GM06990 (cell line): ENCODE measurements at regions not wholly inside any gene's neighbourhood (a gene's known extent, or its start where the extent isn't known, plus 50 kb on each side); places are given as distances from the start of the nearest gene placed in this dataset.

Experiments
- DNase-seq: peaks from one replicate; pipeline ENCODE4 v3.0.0-alpha.2; 2011; ENCODE audit not compliant: insufficient read length; ENCODE audit errors: extremely low read depth
- H3K27me3 ChIP-seq: replicated peaks from 2 replicates; pipeline ENCODE4 v1.6.0; 2011; ENCODE audit warnings: low read length; ENCODE audit not compliant: control insufficient read depth, insufficient read depth
- H3K36me3 ChIP-seq: 2 replicates; pipeline ENCODE4 v1.5.1; 2011; ENCODE audit warnings: low read length; ENCODE audit not compliant: control insufficient read depth, insufficient read depth
- H3K4me3 ChIP-seq: replicated peaks from 2 replicates; pipeline ENCODE4 v1.5.1; 2011; ENCODE audit warnings: low read depth, mild to moderate bottlenecking, control low read depth, low read length
- CTCF ChIP-seq: IDR thresholded peaks from 2 replicates; pipeline ENCODE4 v1.5.1; 2011; ENCODE audit warnings: low read length, control low read depth, mild to moderate bottlenecking, inconsistent platforms; ENCODE audit not compliant: insufficient read depth, poor library complexity, severe bottlenecking

- H3K4me3 ChIP-seq = no peak overlapping the region
- H3K36me3 ChIP-seq = no peaks in the 10 kb centered on the region
- DNase-seq = no peak
- TF ChIP-seq CTCF = no peak
- H3K27me3 ChIP-seq = no peaks in the 10 kb centered on the region
These were observed 1799.7 kb downstream of the SLITRK5 start for GRCh38 chr13:89470901-89471300.

DNA sequence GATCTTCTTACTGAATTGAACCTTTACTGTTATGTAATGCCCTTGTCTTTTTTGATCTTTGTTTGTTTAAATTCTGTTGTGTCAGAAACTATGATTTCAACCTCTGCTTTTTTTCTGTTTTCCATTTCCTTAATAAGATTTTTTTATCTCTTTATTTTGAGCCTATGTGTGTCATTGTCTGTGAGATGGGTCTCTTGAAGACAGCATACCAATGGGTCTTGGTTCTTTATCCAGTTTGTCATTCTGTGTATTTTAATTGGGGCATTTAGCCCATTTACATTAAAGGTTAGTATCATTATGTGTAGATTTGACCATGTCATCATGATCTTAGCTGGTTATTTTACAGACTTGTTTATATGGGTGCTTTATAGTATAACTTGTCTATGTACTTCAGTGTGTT is 1803.3 kb downstream of the SLITRK5 start:
- no peak for TF ChIP-seq CTCF
- Histone ChIP-seq H3K36me3 (no peaks in the 10 kb centered on the region), H3K27me3 (no peaks in the 10 kb centered on the region), H3K4me3 (no peak overlapping the region)
- DNase-seq = no peak

- TF ChIP-seq CTCF = no peak
- Histone ChIP-seq H3K36me3 (no peaks in the 10 kb centered on the region), H3K27me3 (no peaks in the 10 kb centered on the region), H3K4me3 (no peak overlapping the region)
- DNase-seq = no peak
These were observed 1814.9 kb downstream of the SLITRK5 start for GRCh38 chr13:89486065-89486464.

DNA sequence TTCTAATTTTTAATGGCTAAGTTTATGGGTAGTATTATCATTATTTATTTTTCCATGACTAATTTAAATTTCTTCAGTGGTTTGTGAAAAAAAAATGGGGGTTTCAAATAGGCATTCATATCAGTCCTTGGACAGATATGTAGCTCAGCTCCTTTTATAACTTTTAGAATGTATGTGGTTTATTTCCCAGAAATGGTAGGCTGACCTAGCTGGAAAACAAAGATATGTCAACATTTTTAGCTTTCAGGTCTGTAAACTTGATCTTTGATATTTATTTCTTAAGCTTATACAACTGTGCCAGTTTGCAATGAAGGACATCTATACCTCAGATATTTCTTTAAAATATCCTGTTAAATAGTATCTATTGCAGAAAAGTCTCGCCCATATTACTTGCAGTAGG is 1815.5 kb downstream of the SLITRK5 start:
- Histone ChIP-seq H3K4me3 (no peak overlapping the region), H3K36me3 (no peaks in the 10 kb centered on the region), H3K27me3 (no peaks in the 10 kb centered on the region)
- TF ChIP-seq CTCF = no peak
- DNase-seq = no peak

DNA sequence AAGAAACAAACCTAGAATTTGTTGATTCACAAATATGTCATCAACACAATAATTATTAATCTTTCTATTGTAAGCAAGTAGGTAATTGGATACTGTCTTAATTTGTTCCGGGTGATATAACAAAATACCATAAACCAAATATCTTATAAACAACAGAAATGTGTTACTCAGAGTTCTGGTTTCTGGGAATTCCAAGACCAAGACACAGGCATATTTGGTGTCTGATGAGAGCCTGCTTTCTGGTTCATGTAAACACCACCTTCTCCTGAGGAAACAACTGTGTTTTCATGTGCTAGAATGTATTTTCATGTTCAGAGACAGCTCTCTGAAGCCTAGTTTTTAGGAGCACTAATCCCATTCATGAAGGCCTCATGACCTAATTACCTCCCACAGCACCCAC is 1819.5 kb downstream of the SLITRK5 start:
- Histone ChIP-seq H3K36me3 (no peaks in the 10 kb centered on the region), H3K4me3 (no peak overlapping the region), H3K27me3 (no peaks in the 10 kb centered on the region)
- TF ChIP-seq CTCF = no peak
- DNase-seq = no peak

- Histone ChIP-seq H3K36me3 (no peaks in the 10 kb centered on the region), H3K4me3 (no peak overlapping the region), H3K27me3 (no peaks in the 10 kb centered on the region)
- no peak for DNase-seq
- no peak for TF ChIP-seq CTCF
These were observed 1825.3 kb downstream of the SLITRK5 start for GRCh38 chr13:89496478-89496877.
